ENCODE measurements at regions not wholly inside any gene's neighbourhood (a gene's known extent, or its start where the extent isn't known, plus 50 kb on each side); places are given as distances from the start of the nearest gene placed in this dataset.
"Not testable (repeated sequence)": the region's sequence is repeated elsewhere in the genome, so short reads cannot be mapped to it uniquely, and the experiment has no call there.

DNA sequence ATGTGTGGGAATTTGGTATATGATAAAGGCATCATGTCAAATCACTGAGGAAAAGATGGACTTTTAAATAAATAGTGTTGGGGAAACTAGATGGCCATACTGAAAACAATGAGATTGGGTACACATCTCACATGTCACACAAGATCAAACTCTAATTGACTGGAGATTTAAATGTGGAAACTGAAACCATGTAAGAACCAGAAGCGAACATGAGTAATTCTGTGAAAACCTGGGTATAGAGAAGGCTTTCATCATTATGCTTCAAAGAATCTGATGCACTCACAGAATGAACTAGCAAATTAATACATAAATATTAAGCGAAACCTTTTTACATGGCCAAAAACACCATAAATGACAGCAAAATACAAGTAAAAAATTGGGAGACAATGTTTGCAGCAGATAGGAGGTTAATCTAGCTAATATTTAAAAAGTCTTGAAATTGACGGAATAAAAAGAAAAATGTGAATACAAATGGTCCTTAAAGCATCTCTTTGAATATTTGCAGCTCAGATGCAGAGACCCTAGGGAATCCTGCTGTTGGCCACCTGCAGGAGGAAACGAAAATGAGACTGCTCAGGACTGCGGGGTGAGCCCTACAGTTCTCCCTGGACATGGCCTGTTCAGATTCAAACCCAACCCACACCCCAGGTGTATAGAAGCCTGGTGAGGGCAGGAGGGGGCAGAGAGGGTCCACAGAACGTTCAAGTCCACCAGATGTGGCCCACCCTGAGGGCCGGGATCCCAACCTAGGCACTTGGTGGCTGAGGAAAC, 297.6 kb upstream of the WSB1 start:
- not testable (repeated sequence) for H3K27me3 Mint-ChIP-seq, H3K36me3 Mint-ChIP-seq, H3K4me3 Mint-ChIP-seq, DNase-seq, H3K27ac Mint-ChIP-seq
- ATAC-seq (ENCODE audit: low read depth in 2 of 2) = peak in 1 of 2 donors; percentile 35
- Mint-ChIP-seq H3K4me1 (peaks cover 0 to 11% (median 2%) of the 10 kb centered on the region in 3 donors), H3K9me3 (peaks cover 0 to 11% (median 7%) of the 10 kb centered on the region in 7 donors)

DNA sequence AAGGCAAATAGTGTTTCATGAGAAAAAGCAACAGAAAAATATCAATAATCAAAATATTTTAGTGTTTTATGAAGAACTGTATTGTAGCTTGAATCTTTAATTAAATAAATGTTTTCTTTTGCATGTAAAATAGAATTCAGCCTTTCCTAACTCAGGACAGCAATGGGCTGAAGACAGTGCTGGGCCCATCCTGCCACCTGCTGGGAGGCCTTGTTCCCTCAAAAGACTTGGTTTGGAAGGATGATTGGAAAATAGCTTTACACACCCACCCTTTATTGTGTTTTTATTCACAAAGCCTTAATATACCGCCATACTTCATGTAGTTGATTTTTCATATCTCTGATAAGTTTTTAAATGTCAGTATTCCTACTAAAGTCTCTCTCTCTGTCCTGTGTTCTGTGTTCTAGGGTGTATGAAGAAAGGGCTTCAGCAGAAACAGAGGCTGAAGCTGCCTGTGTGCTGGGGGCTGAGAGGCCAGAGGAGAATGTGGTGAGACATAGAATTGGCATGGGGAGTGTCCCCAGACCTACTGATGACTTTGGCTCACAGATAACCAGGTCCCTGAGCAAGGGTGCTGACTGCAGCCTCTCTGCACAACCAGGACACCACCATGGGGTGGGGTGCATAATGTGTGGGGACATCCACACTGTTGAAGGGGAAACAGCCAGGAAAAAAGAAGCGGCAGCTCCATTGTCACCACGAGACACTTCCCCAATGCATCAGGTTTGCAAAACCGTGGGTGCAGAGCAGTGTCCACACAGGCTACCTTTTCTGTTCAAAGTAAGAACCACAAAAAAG, 286.0 kb upstream of the WSB1 start:
- H3K27ac Mint-ChIP-seq = peak overlapping the region in 1 of 6 donors; percentile 65
- not testable (repeated sequence) for H3K27me3 Mint-ChIP-seq; H3K36me3 Mint-ChIP-seq; H3K4me3 Mint-ChIP-seq; ATAC-seq (ENCODE audit: low read depth in 2 of 2); DNase-seq; H3K4me1 Mint-ChIP-seq; H3K9me3 Mint-ChIP-seq

DNA sequence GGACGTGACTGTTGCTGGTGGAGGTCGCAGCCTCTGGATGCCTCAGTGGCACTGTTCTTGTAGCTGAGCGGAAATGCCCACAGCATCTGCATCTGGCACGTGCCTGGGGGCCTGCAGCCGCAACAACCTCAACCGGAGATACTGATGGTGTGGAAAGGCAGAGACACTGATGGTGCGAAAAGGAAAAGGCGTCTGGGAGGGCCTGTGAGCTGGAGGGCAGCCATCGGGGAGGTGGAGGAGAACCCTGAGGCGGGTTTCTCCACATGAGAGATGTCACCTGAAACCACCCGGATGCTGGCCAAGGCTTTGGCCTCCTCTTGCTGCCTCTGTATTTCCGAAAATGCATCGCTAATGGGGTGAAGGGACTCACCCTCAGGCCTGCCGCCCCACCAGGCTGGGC, 284.8 kb upstream of the WSB1 start:
- Mint-ChIP-seq H3K4me3 (no peak overlapping the region), H3K4me1 (no peaks in the 10 kb centered on the region), H3K36me3 (no peaks in the 10 kb centered on the region), H3K27me3 (peaks cover 0 to 4% (median 0%) of the 10 kb centered on the region in 3 donors), H3K9me3 (peaks cover 0 to 7% (median 1%) of the 10 kb centered on the region in 7 donors), H3K27ac (no peak overlapping the region)
- DNase-seq (no peak), ATAC-seq (ENCODE audit: low read depth in 2 of 2) (no peak)

DNA sequence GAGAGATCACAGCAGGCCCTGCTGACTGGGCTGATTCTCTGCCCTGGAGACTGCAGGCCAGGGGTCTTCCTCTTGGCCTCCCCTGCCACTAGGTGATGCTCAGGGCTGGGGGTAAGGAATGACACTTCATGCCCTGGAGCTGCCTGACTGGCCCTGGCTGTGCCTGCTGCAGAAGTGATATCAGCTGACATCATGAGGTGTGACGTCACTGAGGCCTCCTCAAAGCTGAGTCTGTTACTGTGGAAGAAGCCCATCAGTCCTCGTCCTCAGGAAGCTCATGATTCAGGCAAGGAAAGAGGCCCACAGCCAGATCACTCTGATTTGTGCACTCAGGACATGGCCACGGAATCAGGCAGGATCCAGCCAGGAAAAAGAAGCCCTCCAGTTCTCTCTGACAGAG, 283.8 kb upstream of the WSB1 start:
- not testable (repeated sequence) for H3K36me3 Mint-ChIP-seq; H3K4me3 Mint-ChIP-seq; H3K4me1 Mint-ChIP-seq; H3K27me3 Mint-ChIP-seq; ATAC-seq (ENCODE audit: low read depth in 2 of 2); H3K27ac Mint-ChIP-seq; DNase-seq; H3K9me3 Mint-ChIP-seq

DNA sequence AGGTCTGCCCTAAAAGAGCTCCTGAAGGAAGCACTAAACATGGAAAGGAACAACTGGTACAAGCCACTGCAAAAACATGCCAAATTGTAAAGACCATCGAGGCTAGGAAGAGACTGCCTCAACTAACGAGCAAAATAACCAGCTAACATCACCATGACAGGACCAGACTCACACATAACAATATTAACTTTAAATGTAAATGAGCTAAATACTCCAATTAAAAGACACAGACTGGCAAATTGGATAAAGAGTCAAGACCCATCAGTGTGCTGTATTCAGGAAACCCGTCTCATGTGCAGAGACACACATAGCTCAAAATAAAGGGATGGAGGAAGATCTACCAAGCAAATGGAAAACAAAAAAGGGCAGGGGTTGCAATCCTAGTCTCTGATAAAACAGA, 263.4 kb upstream of the WSB1 start:
- DNase-seq; H3K27ac Mint-ChIP-seq; ATAC-seq (ENCODE audit: low read depth in 2 of 2); H3K4me3 Mint-ChIP-seq; H3K4me1 Mint-ChIP-seq; H3K36me3 Mint-ChIP-seq; H3K27me3 Mint-ChIP-seq: not testable (repeated sequence)
- peaks cover 6 to 32% (median 20%) of the 10 kb centered on the region in 7 donors for H3K9me3 Mint-ChIP-seq

DNA sequence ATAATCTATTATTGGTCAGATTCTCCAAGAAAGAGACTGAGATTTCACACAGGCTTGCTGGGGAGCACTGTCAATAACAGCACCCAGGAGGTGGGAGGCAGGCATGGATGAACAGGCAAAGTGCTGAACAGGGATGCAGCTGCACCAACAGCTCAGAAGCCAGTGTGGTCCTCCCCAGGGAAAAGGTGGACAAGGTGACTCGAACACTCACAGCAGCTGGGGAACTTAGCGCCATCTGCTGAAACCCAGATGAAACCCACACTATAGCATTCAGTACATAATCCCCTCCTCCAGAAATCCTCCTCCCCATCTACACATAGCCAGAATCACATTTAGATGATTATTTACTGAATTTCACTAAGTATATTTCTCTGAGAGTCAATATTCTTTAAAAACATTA, 255.2 kb upstream of the WSB1 start:
- Mint-ChIP-seq H3K27ac (no peak overlapping the region), H3K4me1 (peaks cover 16 to 29% (median 17%) of the 10 kb centered on the region in 3 donors), H3K4me3 (peak overlapping the region in 1 of 8 donors; percentile 29), H3K9me3 (peaks cover 0 to 5% (median 0%) of the 10 kb centered on the region in 7 donors), H3K27me3 (no peaks in the 10 kb centered on the region), H3K36me3 (no peaks in the 10 kb centered on the region)
- ATAC-seq (ENCODE audit: low read depth in 2 of 2) (no peak), DNase-seq (no peak)

DNA sequence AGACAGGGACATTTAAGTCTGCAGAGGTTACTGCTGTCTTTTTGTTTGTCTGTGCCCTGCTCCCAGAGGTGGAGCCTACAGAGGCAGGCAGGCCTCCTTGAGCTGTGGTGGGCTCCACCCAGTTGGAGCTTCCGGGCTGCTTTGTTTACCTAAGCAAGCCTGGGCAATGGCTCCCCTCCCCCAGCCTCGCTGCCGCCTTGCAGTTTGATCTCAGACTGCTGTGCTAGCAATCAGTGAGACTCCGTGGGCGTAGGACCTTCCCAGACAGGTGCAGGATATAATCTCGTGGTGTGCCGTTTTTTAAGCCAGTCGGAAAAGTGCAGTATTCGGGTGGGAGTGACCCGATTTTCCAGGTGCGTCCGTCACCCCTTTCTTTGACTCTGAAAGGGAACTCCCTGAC, 248.9 kb upstream of the WSB1 start:
- not testable (repeated sequence) for H3K27ac Mint-ChIP-seq; H3K36me3 Mint-ChIP-seq; H3K27me3 Mint-ChIP-seq; H3K4me3 Mint-ChIP-seq; H3K4me1 Mint-ChIP-seq; ATAC-seq (ENCODE audit: low read depth in 2 of 2); DNase-seq; H3K9me3 Mint-ChIP-seq

DNA sequence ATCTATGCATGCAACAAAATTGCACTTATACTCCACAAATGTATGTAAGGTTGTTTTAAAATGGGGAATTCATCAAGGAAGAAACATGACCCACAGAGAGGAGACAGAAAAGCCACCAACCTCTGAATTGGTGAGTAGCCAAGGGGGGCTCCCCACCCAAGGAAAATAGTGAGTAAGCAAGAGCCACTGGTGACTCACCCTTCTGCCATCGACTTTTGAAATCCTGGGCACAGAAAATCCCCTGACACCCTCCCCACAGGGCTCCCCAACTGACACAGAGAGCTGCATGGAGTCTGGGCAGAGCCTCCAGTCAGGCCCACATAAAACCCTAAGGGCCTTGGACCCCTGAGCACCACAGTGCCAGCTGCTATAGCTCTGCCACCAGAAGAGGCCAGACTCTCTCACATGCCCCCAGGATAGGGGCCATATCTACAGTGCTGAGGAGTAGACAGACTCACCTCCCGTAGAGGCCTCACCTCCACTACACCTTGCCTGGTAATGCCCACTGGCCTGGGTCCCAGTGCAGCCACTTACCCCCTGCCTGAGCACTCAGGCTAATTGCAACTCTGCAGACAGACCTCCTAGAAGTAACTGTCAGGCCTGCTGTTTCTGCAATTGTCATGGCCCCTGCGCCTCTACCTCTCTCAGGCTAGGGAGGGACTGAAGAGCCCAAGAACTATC, 244.7 kb upstream of the WSB1 start:
- Mint-ChIP-seq H3K36me3 (peaks cover 0 to 4% of the 10 kb centered on the region in 2 donors), H3K4me3 (no peak overlapping the region), H3K27ac (no peak overlapping the region), H3K27me3 (peaks cover 0 to 11% (median 0%) of the 10 kb centered on the region in 3 donors), H3K4me1 (no peaks in the 10 kb centered on the region), H3K9me3 (peaks cover 4 to 21% (median 6%) of the 10 kb centered on the region in 7 donors)
- ATAC-seq (ENCODE audit: low read depth in 2 of 2) (no peak), DNase-seq (no peak)

DNA sequence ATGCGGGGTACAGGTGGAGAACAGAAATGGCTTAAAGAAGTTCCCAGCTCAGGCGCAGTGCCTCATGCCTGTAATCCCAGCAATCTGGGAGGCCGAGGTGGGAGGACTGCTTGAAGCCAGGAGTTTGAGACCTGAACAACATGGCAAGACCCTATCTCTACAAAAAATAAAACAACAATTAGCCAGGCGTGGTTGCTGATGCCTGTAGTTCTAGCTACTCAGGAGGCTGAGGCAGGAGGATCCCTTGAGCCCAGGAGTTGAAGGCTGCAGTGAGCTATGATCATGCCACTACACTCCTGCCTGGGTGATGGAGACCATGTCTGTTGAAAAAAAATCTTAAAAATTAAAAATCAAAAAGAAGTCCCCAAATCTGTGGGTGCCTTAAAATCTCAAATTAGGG, 228.3 kb upstream of the WSB1 start:
- no peak overlapping the region for H3K27ac Mint-ChIP-seq
- peaks cover 20 to 35% (median 28%) of the 10 kb centered on the region in 3 donors for H3K27me3 Mint-ChIP-seq
- no peaks in the 10 kb centered on the region for H3K4me1 Mint-ChIP-seq
- H3K9me3 Mint-ChIP-seq = peaks cover 0 to 7% (median 2%) of the 10 kb centered on the region in 7 donors
- H3K36me3 Mint-ChIP-seq = peaks cover 0 to 6% of the 10 kb centered on the region in 2 donors
- ATAC-seq (ENCODE audit: low read depth in 2 of 2) (no peak), DNase-seq (no peak)
- H3K4me3 Mint-ChIP-seq = no peak overlapping the region

DNA sequence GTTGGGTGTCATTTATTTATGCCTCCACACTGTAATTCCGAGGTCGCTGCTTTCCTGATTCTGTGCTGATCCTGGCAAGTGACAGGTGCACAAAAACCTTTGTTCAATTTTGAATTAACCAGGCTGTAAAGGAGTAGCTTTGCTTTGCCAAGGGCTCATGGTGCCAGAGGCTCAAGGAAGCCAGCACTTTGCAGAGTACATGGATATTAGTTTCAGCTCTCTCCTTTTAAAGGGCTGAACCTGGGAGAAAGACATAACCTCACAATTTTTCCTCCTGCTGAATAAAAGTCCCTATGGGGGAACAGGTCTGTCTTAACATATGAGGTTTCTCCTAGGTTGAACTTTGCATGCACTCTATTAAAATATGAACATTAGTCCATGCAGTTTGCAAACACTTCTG, 227.6 kb upstream of the WSB1 start:
- no peak for DNase-seq
- Mint-ChIP-seq H3K9me3 (peaks cover 0 to 7% (median 2%) of the 10 kb centered on the region in 7 donors), H3K27me3 (peaks cover 20 to 35% (median 27%) of the 10 kb centered on the region in 3 donors), H3K4me3 (no peak overlapping the region), H3K36me3 (peaks cover 0 to 6% of the 10 kb centered on the region in 2 donors), H3K4me1 (no peaks in the 10 kb centered on the region), H3K27ac (no peak overlapping the region)
- ATAC-seq (ENCODE audit: low read depth in 2 of 2) = no peak

DNA sequence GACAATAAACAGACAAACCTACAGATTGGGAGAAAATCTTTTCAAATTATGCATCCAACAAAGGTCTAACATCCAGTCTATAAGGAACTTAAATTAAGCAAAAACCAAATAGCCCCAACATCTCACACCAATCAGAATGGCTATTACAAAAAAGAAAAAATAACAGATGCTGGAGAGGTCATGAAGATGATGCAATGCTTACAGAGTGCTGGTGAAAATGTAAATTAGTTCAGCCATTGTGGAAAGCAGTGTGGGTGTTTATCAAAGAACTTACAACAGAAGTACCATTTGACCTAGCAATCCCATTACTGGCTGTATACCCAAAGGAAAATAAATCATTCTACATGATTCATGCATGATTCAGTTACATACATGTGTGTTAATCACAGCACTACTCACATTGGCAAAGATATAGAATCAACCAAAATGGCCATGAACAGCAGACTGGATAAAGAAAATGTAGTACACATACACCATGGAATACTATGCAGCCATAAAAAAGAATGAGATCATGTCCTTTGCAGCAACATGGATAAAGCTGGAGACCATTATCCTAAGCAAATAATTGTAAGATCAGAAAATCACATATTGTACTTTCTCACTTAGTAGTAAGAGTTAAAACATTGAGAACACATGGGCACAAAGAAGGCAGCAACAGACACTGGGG, 223.9 kb upstream of the WSB1 start:
- peaks cover 0 to 6% of the 10 kb centered on the region in 2 donors for H3K36me3 Mint-ChIP-seq
- ATAC-seq (ENCODE audit: low read depth in 2 of 2) (no peak), DNase-seq (no peak)
- H3K27me3 Mint-ChIP-seq = peaks cover 3 to 17% (median 12%) of the 10 kb centered on the region in 3 donors
- peak overlapping the region in 1 of 6 donors; percentile 24 for H3K27ac Mint-ChIP-seq
- peaks cover 0 to 5% (median 2%) of the 10 kb centered on the region in 7 donors for H3K9me3 Mint-ChIP-seq
- H3K4me3 Mint-ChIP-seq = no peak overlapping the region
- H3K4me1 Mint-ChIP-seq = no peaks in the 10 kb centered on the region

DNA sequence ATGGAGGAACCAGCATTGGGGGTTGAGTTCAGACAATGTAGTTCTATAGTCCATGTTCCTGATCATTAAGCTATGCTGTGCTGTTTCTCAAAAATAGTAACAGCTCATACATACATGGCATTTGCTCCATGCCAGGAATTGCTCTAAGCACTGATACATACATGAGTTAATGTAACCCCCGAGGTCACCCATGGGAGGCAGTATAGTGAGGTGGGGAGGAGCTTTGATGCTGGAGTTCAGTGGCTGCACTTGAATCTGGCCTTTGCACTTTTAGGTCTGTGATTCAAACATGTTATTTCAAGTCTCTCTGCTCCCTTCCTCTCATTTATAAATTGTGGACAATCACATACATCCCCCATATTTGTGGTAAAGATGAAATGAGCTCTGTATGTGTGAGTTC, 223.1 kb upstream of the WSB1 start:
- Mint-ChIP-seq H3K27ac (no peak overlapping the region), H3K4me3 (no peak overlapping the region), H3K27me3 (peaks cover 8 to 18% (median 18%) of the 10 kb centered on the region in 3 donors), H3K9me3 (peaks cover 0 to 5% (median 2%) of the 10 kb centered on the region in 7 donors), H3K4me1 (no peaks in the 10 kb centered on the region), H3K36me3 (peaks cover 0 to 6% of the 10 kb centered on the region in 2 donors)
- no peak for ATAC-seq (ENCODE audit: low read depth in 2 of 2)
- no peak for DNase-seq

DNA sequence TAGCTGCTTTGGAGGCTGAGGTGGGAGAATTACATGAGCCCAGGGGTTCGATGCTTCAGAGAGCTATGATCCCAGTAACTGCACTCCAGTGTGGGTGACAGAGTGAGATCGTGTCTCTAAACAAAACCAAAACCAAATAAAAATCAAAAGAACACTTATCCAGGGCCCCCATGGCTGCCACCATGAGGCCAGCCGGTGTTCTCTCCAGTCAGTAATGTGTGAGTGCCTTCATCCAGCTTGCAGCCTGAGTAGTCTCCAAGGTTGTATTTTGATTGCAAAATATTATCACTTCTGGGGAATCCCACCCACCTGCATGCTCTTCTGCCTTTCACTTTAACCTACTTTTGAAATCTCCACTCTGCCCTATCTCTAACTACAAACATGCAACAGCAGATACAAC, 221.0 kb upstream of the WSB1 start:
- Mint-ChIP-seq H3K4me3 (no peak overlapping the region), H3K9me3 (peaks cover 0 to 6% (median 2%) of the 10 kb centered on the region in 7 donors), H3K4me1 (no peaks in the 10 kb centered on the region), H3K27me3 (peaks cover 19 to 22% (median 21%) of the 10 kb centered on the region in 3 donors), H3K27ac (no peak overlapping the region), H3K36me3 (peaks cover 0 to 6% of the 10 kb centered on the region in 2 donors)
- no peak for DNase-seq
- ATAC-seq (ENCODE audit: low read depth in 2 of 2) = no peak
